ENCODE measurements at regions not wholly inside any gene's neighbourhood (a gene's known extent, or its start where the extent isn't known, plus 50 kb on each side); places are given as distances from the start of the nearest gene placed in this dataset.

- no peak for DNase-seq
These were observed 528.3 kb upstream of the CFAP20DC start for GRCh38 chr3:59578129-59578528.

GRCh38 chr3:59576606-59577005 lies 526.8 kb upstream of the CFAP20DC start:
- no peak for DNase-seq

GRCh38 chr3:59575113-59576001 lies 525.5 kb upstream of the CFAP20DC start:
- DNase-seq, result peak; percentile 56

- DNase-seq, result no peak
These were observed 524.1 kb upstream of the CFAP20DC start for GRCh38 chr3:59573911-59574310.

GRCh38 chr3:59572106-59572505 lies 522.3 kb upstream of the CFAP20DC start:
- DNase-seq, result no peak

- no peak for DNase-seq
These were observed 521.0 kb upstream of the CFAP20DC start for GRCh38 chr3:59570806-59571205.

- no peak for DNase-seq
These were observed 517.8 kb upstream of the CFAP20DC start for GRCh38 chr3:59567661-59568060.

GRCh38 chr3:59566481-59566975 lies 516.7 kb upstream of the CFAP20DC start:
- peak; percentile 30 for DNase-seq

GRCh38 chr3:59565125-59565524 lies 515.3 kb upstream of the CFAP20DC start:
- DNase-seq, result no peak

- no peak for DNase-seq
These were observed 514.1 kb upstream of the CFAP20DC start for GRCh38 chr3:59563966-59564365.

- no peak for DNase-seq
These were observed 513.3 kb upstream of the CFAP20DC start for GRCh38 chr3:59563072-59563605.

- no peak for DNase-seq
These were observed 510.1 kb upstream of the CFAP20DC start for GRCh38 chr3:59559721-59560435.

- DNase-seq, result no peak
These were observed 509.3 kb upstream of the CFAP20DC start for GRCh38 chr3:59558906-59559720.

- no peak for DNase-seq
These were observed 505.9 kb upstream of the CFAP20DC start for GRCh38 chr3:59555593-59556315.

- DNase-seq, result no peak
These were observed 503.3 kb upstream of the CFAP20DC start for GRCh38 chr3:59553076-59553475.

GRCh38 chr3:59551834-59552233 lies 502.0 kb upstream of the CFAP20DC start:
- DNase-seq, result no peak

- DNase-seq, result no peak
These were observed 500.1 kb upstream of the CFAP20DC start for GRCh38 chr3:59549962-59550361.

GRCh38 chr3:59547874-59548273 lies 498.0 kb upstream of the CFAP20DC start:
- no peak for DNase-seq

- no peak for DNase-seq
These were observed 496.7 kb upstream of the CFAP20DC start for GRCh38 chr3:59546522-59546921.

- no peak for DNase-seq
These were observed 495.5 kb upstream of the CFAP20DC start for GRCh38 chr3:59545374-59545773.

- DNase-seq, result no peak
These were observed 492.5 kb upstream of the CFAP20DC start for GRCh38 chr3:59542276-59542675.

- DNase-seq, result no peak
These were observed 490.9 kb upstream of the CFAP20DC start for GRCh38 chr3:59540696-59541095.

Data from DMS79 (cell line).